Ovary (tissue), 7 donors: ENCODE measurements at regions not wholly inside any gene's neighbourhood (a gene's known extent, or its start where the extent isn't known, plus 50 kb on each side); places are given as distances from the start of the nearest gene placed in this dataset.
"Not testable (repeated sequence)": the region's sequence is repeated elsewhere in the genome, so short reads cannot be mapped to it uniquely, and the experiment has no call there.

Experiments
- DNase-seq, 5 donors: peaks; one replicate each; pipeline ENCODE4 v3.0.0-alpha.2; 2019 to 2020
- H3K27ac ChIP-seq, 2 donors: fragments of 200-600 bp; one replicate each; pipeline versions ENCODE4 v1.5.1 to v1.8.0; 2019 to 2022
- H3K27me3 ChIP-seq: fragments of 200-600 bp; one replicate; pipeline ENCODE4 v1.8.0; 2022
- H3K36me3 ChIP-seq: fragments of 200-600 bp; sonication (generic); one replicate; pipeline ENCODE4 v1.5.1; 2019
- H3K4me1 ChIP-seq: one replicate; pipeline ENCODE4 v1.8.1; 2013; ENCODE audit warnings: mild to moderate bottlenecking, moderate library complexity; ENCODE audit not compliant: insufficient read depth
- H3K4me3 ChIP-seq: fragments of 200-600 bp; sonication (generic); one replicate; pipeline ENCODE4 v1.5.1; 2017
- H3K9me3 ChIP-seq, 2 donors: fragments of 200-600 bp in 1 of 2; sonication (generic) in 1 of 2; one replicate each; pipeline versions ENCODE4 v1.5.1 to v1.8.1; 2013 to 2019; ENCODE audit warnings: mild to moderate bottlenecking in 1 of 2, moderate library complexity in 1 of 2
- EP300 ChIP-seq: sonication (generic); formaldehyde crosslinking; IDR thresholded peaks from one replicate; pipeline ENCODE4 v1.6.1; 2017; ENCODE audit warnings: antibody characterized with exemption
- POLR2A ChIP-seq: fragments of 450-650 bp; IDR thresholded peaks from one replicate; pipeline ENCODE4 v1.6.1; 2017; ENCODE audit warnings: antibody characterized with exemption, mild to moderate bottlenecking, moderate library complexity
- WGBS, 3 donors: extraction: QIAGEN DNeasy Blood & Tissue Kit in 1 of 3; methylation state at CpG; one replicate each; pipeline versions ENCODE4 v1.1.5 to v1.1.7; 2013 to 2017; 5-methylcytosine and 5-hydroxymethylcytosine counted together
- intact Hi-C, 4 donors: fragments of 100-400 bp; cut with DNase I; formaldehyde crosslinking; loops; one replicate each; pipeline versions ENCODE4 v1.11.0 to v1.15.1; 2022 to 2023
- TF ChIP-seq, protein P1 (sequence below), 3 donors: fragments of 450-650 bp in 2 of 3; fragments of 200-600 bp in 1 of 3; IDR thresholded peaks; one replicate each; pipeline versions ENCODE4 v1.5.1 to v1.8.0; 2016 to 2022; ENCODE audit warnings: antibody characterized with exemption in 3 of 3, mild to moderate bottlenecking in 1 of 3
- donor health status: DM: no; HTN: no; CAD: no; lungs with moderate emphysema.
- donor health status: DM: no; HTN: no; CAD: no.
- donor health status: Bipolar disorder and iron deficiency.
- donor health status: DM: no; HTN: no; CAD: no.
- donor health status: DM: yes; HTN: yes; CAD: no.

DNA sequence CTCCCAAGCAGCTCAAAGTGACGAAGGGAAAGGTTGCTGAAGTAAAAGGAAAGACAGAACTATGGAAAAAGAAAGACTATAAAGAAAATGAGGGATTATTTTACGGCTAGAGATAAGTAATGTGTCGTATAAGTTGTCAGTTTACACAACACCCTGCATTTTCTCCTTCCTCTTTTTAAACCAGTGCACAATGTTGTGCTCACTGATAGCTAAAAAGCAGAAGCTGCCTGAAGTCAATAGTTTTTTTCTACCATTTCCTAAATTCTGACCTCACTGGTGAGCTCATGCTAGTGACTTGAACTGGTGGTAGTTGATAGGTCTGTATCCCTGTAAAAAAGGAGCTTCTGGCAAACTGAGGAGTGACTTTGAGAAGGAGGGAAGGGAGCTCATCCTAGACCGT, 368.6 kb upstream of the GBE1 start:
- Histone ChIP-seq H3K27ac (no peak overlapping the region), H3K4me1 (no peaks in the 10 kb centered on the region), H3K9me3 (no peaks in the 10 kb centered on the region), H3K36me3 (no peaks in the 10 kb centered on the region), H3K4me3 (no peak overlapping the region), H3K27me3 (no peaks in the 10 kb centered on the region)
- DNase-seq = no peak
- no peak for TF ChIP-seq POLR2A
- TF ChIP-seq, protein P1, sequence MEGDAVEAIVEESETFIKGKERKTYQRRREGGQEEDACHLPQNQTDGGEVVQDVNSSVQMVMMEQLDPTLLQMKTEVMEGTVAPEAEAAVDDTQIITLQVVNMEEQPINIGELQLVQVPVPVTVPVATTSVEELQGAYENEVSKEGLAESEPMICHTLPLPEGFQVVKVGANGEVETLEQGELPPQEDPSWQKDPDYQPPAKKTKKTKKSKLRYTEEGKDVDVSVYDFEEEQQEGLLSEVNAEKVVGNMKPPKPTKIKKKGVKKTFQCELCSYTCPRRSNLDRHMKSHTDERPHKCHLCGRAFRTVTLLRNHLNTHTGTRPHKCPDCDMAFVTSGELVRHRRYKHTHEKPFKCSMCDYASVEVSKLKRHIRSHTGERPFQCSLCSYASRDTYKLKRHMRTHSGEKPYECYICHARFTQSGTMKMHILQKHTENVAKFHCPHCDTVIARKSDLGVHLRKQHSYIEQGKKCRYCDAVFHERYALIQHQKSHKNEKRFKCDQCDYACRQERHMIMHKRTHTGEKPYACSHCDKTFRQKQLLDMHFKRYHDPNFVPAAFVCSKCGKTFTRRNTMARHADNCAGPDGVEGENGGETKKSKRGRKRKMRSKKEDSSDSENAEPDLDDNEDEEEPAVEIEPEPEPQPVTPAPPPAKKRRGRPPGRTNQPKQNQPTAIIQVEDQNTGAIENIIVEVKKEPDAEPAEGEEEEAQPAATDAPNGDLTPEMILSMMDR (IDR thresholded peaks at IDR 0.05) = no peak
- TF ChIP-seq EP300 = no peak
- intact Hi-C loops = no loop called here
- WGBS, 3 donors = 80 to 97% (median 89%) methylated on average over 4 of the region's 4 CpGs

DNA sequence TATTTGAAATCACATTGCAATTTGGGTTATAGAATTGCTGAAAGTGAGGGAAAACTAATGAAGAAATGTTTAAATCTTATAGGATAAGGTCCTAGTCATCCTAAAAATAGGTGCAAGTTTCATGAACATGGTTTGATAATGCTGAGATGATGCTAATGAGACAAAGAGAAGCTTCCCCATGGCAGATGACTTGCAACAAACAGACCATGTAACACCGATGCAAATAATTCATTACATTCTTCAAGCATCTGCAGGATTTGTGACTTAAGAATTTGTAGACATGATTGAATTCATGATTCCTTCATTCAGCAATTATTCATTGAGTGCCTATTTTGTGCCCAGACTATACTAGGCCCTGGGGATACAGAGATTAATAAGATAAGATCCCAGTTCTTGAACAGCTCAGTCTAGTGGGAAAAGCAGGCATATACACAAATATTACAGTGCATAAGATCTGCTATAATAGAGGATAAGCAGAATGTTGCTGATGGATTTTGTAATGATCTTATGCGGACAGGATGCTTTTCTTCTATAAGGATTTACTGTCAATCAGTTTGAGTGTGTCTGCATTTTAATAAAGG, 367.9 kb upstream of the GBE1 start:
- DNase-seq = no peak
- 83 to 93% (median 87%) methylated on average over 2 of the region's 2 CpGs for WGBS, 3 donors
- H3K27me3 ChIP-seq = no peaks in the 10 kb centered on the region
- no peak overlapping the region for H3K4me3 ChIP-seq
- H3K9me3 ChIP-seq = no peaks in the 10 kb centered on the region
- no peaks in the 10 kb centered on the region for H3K36me3 ChIP-seq
- TF ChIP-seq EP300 = no peak
- TF ChIP-seq, protein P1 (IDR thresholded peaks at IDR 0.05) = no peak
- TF ChIP-seq POLR2A = no peak
- intact Hi-C loops = no loop called here
- no peak overlapping the region for H3K27ac ChIP-seq
- no peaks in the 10 kb centered on the region for H3K4me1 ChIP-seq

DNA sequence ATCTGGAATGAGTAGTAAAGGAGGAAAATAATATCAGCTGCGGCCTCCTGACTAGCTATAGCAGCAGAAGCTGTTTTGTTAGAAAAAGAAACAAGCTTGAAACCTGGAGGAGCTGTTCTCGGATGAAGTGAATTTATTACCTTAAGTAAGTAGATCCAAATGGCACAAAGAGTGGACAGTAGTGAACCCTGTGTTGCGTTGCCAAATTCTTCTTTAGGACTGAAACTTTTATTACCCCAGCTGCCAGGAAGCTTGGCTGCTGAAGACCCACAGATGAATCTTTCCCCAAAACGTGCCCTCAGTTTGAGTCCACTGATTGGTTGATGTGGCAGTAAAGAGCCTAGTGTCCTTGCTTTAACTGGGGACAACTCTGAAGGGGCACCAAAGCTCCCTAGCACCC, 366.8 kb upstream of the GBE1 start:
- TF ChIP-seq, protein P1 (IDR thresholded peaks at IDR 0.05) = no peak
- TF ChIP-seq EP300 = no peak
- TF ChIP-seq POLR2A = no peak
- no peaks in the 10 kb centered on the region for H3K9me3 ChIP-seq
- no peaks in the 10 kb centered on the region for H3K27me3 ChIP-seq
- intact Hi-C loops = no loop called here
- H3K36me3 ChIP-seq = no peaks in the 10 kb centered on the region
- no peaks in the 10 kb centered on the region for H3K4me1 ChIP-seq
- no peak overlapping the region for H3K27ac ChIP-seq
- no peak overlapping the region for H3K4me3 ChIP-seq
- WGBS, 3 donors = 36 to 60% (median 56%) methylated on average over 4 of the region's 4 CpGs
- no peak for DNase-seq

DNA sequence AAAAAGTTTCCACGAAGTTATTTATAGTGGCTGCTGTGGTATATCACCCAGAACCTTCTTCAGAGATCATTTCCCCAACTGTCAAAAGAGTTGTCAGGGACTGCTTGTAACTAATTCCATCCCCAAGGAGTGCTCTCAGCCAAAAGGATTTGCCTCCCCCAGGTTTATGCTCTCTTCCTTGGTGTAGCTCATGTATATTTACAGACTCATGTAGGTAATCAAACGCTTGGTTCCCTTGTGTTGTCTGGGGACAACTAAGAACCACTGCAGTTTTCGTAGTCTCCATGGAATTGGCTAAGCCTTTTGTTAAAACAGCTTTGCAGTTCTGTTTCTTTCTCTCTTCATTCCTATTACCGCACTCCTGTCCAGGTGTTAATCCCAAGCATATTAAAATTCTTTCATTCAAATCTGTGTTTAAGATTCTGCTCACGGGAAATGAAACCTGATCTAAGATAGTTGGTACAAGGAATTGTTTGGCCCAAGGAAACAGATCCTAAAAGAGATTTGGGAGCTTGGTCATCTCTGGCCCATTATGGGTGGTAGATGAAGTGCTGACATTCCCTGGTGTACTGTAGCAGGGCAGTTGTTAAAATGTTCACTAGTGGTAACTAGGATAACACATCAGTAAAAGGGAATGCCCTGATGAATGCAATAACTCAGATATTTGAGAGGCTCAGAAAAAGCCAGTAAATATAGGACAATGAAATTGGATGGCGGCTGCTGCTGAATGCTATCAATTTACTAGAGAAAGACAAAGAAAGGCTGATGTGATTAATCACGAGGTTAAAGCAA, 361.3 kb upstream of the GBE1 start:
- Histone ChIP-seq H3K36me3 (no peaks in the 10 kb centered on the region), H3K9me3 (no peaks in the 10 kb centered on the region), H3K27ac (no peak overlapping the region), H3K27me3 (no peaks in the 10 kb centered on the region), H3K4me3 (no peak overlapping the region), H3K4me1 (no peaks in the 10 kb centered on the region)
- TF ChIP-seq POLR2A = no peak
- no peak for DNase-seq
- 83 to 91% (median 88%) methylated on average over 7 of the region's 7 CpGs for WGBS, 3 donors
- intact Hi-C loops = no loop called here

DNA sequence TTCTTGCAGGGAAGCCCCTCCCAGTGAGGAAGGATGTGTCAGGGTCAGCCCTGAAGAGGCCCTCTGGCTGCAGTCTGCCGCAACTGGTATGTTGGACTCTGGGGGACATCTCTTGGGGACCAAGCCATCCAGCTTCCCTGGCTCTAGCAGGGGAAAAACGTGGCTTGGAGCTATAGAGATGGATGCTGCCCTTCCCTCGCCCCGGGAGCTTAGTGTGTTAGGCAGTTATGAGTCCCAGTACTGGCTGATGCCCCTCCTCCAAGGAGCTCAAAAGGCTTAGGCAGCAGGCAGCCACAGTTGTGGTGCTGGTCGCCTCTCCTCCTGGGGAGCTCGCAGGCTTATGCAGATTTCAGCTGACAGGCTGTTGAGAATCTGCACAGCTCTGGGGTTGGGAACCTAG, 353.1 kb upstream of the GBE1 start:
- no peaks in the 10 kb centered on the region for H3K27me3 ChIP-seq
- TF ChIP-seq EP300 (no peak), POLR2A (no peak)
- TF ChIP-seq, protein P1 (IDR thresholded peaks at IDR 0.05) = no peak
- no peaks in the 10 kb centered on the region for H3K4me1 ChIP-seq
- no peaks in the 10 kb centered on the region for H3K36me3 ChIP-seq
- DNase-seq = no peak
- intact Hi-C loops = no loop called here
- no peak overlapping the region for H3K27ac ChIP-seq
- H3K9me3 ChIP-seq = peaks cover 0 to 2% of the 10 kb centered on the region in 2 donors
- no peak overlapping the region for H3K4me3 ChIP-seq
- 84 to 87% (median 85%) methylated on average over 6 of the region's 6 CpGs for WGBS, 3 donors

DNA sequence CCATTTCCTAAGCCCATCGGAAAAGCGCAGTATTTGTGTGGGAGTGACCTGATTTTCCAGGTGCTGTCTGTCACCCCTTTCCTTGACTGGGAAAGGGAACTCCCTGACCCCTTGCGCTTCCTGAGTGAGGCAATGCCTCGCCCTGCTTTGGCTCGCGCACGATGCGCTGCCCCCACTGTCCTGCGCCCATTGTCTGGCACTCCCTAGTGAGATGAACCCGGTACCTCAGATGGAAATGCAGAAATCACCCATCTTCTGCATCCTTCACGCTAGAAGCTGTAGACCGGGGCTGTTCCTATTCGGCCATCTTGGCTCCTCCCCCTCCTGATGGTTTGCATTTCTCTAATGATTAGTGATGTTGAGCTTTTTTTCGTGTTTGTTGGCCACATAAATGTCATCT, 349.3 kb upstream of the GBE1 start:
- H3K27ac ChIP-seq, DNase-seq, H3K36me3 ChIP-seq, H3K4me3 ChIP-seq, H3K27me3 ChIP-seq, H3K4me1 ChIP-seq, intact Hi-C loops, H3K9me3 ChIP-seq: not testable (repeated sequence)
- 95 to 96% (median 95%) methylated on average over 14 of the region's 14 CpGs for WGBS, 3 donors
